ENCODE measurements at regions not wholly inside any gene's neighbourhood (a gene's known extent, or its start where the extent isn't known, plus 50 kb on each side); places are given as distances from the start of the nearest gene placed in this dataset.

DNA sequence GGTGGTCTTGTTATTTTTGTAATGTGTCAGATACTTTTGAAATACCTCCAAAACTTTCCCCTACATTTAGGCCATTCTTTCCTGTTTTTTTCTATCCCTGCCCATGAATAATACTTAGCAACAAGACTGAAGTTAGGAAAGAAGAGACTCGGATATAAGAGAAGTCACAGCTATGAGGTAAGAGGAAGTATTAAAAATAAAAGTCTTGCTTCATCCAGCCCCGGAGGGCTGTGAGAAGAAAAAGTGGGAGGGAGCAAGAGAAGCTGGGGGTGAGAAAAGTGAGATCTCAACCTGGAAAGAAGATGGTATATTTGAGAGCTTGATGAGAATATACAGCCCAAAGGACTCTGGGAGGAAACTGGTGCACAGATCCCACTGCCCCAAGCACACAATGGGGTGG is 213.5 kb upstream of the CDIN1 start:
- DNase-seq, result no peak

DNA sequence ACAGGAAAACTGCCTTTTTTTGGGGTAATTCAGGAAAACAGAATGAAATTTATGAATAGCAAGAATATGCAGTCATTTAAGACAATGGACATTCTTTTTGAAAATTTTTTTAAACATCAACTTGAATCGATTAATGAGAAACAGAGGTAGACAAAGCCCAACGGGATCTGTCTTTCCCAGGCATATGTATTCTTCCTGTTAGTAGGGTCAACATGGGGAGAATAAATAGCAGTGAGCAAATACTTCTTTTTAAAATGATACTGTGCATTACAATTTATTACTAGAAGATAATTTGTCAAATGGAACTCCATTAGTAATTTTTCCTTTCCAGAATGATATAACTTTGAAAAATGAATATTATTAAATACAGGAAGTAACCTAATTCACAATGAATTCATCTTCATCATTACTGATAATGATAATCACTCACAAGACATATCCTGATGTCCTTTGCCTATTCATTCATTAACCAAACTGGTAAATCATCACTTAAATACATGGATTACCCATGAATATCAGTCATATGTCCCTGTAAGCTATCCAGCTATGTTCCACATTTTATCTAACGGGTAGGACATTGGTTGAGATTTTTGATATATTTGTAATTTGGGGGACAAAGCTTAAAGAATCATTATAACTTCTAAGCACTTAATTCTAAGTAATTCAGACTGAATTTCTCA is 209.2 kb upstream of the CDIN1 start:
- DNase-seq, result no peak

DNA sequence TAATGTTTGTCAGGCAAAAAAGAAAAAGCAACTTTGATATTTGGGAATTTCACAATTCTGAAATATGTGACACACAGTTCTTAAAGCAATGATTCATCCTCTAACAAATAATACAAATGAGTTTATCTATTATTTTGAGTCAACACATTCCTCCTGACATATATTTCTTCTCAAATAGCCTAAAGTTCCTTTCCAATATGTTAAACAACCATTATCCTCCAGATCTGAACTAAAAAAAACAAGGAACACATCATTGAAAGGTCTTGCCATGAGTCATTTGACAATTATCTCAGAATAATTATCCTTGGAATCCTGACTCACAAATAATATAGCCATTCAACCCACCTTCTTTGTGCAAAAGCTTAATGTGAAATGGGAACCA is 208.7 kb upstream of the CDIN1 start:
- peak in 1 of 2 experiments; percentile 3 for DNase-seq

DNA sequence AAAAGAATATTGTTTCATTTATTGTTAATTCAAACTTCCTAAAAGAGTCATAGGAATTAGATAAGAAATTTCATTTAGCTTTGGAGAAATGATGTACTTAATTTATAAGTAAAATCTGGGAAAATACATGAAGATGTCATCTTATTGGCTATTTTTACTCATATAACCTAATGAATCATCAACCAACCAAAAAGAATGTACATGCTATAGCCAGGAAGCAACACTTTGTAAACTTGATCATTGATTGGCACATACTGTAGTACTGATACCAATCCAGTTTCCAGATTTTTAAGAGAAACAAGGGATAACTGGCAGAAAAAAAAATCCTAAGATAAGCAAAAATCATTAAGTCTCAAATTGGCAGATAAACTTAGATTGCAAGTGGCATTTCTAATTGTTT is 207.9 kb upstream of the CDIN1 start:
- no peak for DNase-seq

DNA sequence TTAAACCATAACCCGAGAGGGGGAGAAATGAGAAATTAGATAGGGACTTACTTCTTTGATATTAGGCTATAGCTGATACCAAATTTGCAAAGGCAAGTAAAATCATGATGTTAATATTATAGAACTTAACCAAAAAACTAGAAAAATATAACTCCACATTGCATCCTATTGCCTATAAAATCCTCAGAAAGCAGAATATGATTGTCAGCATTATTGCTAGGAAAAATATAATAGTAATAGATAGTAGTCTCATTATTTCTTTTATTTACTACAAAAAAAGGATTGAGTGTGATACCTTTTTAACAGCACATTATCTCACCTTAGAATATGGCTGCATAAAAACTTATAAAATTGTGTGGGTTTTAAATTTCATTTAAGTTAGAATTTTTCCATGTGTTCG is 206.5 kb upstream of the CDIN1 start:
- no peak for DNase-seq

DNA sequence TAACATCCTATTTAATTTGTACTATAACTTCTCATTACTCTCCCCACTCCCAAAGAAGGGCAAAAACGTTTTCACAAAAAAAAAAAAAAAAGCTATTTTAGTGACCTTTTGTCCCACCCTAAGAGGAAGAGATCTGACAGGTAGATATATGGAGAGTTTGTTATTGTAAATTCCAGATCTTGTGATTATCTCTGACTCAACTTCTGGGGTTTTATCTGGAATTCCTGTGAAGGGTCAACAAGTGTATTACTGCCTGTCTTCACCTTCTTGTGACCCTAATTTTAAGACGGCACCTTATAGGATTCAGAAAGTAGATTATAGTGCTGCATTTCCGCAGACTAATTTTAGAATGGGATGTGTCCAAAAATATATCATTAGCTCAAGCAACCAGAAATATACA is 205.9 kb upstream of the CDIN1 start:
- no peak for DNase-seq

DNA sequence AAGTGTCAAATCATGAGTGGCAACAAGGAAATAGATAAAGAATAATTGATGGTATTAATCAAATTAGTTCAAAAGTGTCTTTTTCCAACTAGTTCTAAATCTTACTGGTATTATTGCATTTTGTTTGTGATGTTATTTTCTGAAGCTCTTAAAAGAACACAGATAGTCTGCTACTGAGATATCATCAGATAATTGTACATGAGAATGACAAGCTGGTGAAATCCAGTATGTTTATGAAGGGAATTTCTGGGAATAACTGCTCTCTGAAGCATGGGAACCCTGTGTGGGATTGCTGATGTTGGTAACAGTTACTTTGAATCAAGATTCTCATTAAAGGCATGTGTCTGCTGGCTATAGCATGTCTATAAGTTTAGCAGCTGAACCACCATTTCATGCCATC is 190.3 kb upstream of the CDIN1 start:
- DNase-seq, result no peak

DNA sequence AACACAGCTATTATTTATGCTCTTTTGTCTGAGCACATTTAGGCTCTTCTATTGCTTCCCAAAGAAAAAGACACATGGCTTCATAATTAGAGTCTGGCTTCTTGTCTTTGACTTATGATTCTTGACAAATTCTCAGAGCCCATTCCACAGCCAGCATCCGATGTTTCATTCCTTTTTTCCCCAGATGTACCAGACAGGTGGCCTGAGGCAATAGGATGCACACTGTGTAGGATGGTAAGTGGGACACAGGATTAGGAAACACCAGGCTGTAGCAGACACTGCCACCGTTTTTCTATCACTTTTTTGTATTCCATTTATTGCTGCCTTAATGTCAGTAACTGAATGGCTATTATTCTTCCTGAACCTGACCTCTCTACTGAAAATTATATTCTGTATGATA is 188.9 kb upstream of the CDIN1 start:
- DNase-seq, result no peak

DNA sequence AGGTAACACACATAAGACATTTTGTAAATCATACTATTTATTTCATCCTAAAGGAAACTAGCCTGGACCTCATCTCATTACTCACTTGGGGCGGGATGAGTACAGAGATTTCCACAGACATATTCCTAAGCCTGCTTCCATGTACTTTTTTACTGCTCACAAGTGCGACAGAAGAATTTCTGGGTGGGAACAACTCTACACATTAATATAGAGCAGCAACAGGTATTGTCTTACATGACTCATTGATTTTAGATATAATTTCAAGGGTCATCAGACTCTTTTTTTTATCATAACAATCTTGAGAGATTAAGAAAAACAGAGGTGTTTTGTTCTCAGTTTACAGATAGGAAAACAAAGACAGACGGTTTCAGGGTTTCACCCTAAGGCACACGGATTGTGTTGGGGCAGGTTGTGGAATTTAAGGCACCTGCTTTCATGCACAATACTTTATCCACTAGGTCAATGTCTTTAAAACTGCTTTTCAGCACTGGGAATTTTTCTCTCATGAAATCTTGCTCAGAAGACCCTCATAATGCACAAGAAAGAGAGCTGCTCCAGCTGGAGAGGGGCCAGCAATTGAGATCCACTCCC is 186.7 kb upstream of the CDIN1 start:
- DNase-seq, result no peak

DNA sequence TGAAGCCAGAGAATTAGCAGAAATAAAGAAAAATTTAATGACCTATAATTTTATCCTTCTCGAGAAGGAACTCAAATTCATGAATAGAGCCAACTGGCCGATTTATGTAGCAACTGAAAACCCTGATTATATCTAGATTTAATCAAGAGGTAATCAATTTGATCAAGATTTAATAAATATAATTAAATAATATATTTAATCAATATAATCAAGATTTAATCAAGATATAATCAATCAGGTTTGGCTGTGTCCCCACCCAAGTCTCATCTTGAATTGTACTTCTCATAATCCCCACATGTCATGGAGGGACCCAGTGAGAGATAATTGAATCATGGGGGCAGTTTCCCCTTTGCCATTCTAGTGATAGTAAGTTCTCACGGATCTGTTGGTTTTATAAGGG is 181.2 kb upstream of the CDIN1 start:
- DNase-seq, result no peak

DNA sequence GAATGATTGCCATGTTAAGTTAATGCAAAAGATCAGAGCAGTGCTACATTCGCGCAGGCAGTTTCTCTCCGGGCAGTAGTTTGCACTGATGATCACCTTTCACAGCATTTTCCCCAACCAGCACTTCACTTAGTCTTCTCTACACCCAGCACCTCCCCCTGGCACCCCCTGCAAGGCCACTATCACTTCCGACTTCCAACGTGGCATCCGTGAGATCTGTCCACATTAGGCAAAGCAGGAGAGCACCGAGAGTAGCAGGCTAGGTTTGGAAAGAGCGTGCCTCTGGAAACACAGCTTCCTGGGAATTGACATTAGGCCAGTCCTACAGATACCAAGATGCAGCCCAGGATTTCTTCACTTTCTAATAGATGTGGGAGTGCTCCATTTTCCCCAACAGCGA is 180.2 kb upstream of the CDIN1 start:
- no peak for DNase-seq

DNA sequence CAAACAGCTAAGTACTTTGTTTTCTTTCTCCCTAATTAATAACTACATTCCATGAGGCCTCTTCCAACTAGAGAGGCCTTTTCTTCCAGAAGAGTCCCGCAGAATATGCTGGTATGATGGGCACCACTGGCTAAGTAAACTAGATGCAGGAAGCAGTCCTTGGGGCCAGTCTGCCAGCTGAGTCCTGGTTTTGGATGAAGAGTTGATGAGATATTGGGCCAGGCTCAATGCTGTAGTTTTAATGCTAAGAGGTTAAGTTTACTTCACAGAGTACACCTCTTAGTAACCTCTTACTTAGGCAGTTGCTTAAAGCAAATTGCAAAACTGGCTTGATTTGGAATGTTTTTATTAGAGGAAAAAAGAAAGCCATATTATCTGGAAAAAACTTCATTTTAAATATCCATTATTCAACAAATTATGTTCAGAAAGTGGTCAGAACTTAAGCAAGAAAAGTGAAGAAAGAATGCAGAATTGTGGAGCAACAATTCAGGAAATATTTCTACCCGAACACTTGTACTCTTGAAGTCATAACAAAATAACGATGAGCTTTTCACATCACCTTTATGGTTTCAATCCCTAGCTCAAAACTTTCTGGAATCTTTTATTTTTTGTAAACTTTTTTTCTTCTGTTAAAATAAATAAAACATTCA is 178.4 kb upstream of the CDIN1 start:
- DNase-seq, result no peak

DNA sequence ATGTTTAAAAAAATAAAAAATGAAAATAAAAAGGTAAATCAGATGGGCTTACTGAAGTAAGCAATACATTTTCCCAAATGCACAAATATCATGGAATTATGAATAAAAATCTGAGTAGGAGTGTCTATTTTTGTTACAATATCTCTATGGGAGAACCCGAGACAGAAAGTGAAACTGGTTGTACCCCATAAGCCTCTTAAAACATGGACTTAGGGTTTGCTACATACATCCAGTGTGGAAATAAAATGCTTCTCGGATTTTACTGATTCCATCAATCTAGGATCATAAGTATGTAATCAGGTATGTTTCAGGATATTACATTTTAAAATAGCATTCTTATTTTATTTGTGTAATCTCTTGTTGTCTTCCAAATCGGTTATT is 177.8 kb upstream of the CDIN1 start:
- no peak for DNase-seq

DNA sequence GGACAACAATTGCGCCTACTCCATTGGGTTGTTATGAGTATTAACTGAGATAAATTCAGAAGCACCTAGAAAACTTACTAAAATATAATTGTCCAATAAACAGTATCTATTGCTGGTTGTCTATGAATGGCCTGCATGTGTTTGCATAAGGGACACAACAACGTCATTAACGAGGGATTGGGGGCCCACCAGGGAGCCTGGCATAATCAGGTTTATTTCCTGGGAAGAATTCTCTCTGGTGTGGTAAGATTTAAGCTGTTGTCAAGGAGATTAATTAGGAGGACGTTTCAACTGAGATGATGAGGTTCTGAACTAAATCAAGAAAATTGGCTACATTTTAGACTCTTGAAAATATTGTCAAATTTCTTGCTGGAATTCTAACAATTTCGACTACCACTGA is 176.1 kb upstream of the CDIN1 start:
- DNase-seq, result no peak

DNA sequence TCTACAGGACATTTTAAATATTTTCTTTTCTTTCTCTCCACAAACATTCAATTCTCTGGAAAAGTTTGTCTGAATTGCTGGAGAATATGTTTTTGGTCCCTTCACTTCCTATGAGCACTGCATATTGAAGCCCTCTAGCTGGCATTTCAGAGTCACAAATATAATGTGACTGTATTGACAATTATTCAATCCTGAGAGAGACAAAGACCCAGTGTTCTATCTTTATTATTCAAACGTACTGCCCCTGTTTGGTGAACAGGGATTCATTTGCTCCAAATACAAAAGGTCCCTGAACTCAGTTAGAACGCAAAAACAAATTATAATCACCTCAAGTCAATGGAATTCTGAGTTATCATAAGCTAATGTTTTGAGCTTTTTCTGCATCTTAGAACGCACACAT is 173.1 kb upstream of the CDIN1 start:
- no peak for DNase-seq

DNA sequence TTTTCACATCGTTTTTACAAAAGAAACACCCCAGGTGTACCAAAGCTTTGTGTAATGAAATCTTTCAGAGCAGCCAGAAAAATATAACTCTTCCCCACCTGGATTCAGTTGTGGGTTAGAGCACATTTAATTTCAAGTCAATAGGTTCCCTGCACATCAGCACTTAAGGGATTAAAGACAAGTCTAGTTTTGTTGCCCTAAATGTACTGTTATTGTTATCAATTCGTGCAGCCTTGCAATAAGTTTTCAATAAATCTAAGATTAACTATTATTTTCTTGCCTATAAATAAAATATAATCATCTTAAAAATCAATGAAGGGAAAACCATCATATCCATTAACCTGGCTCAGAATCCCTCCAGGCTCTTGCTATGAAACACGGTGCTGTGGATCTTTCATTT is 172.5 kb upstream of the CDIN1 start:
- no peak for DNase-seq

DNA sequence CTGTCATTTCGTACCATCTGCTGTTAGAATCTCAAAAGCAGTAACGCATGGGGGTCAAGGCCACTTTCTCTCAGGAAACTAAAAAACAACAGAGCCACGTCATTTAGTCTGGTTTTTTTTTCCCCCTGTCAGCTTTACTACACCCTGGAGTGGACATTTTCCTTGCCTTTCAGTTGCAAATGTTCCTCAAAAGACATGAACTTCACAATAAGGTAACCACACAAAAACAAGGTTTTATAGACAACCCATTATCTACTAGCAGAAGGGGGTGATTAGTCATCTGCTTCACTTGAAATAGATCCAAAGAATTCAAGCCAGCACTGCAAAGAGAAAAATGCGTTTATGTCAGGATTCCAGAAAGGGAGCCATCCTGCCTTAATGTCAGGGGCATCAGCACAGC is 171.8 kb upstream of the CDIN1 start:
- DNase-seq, result no peak

DNA sequence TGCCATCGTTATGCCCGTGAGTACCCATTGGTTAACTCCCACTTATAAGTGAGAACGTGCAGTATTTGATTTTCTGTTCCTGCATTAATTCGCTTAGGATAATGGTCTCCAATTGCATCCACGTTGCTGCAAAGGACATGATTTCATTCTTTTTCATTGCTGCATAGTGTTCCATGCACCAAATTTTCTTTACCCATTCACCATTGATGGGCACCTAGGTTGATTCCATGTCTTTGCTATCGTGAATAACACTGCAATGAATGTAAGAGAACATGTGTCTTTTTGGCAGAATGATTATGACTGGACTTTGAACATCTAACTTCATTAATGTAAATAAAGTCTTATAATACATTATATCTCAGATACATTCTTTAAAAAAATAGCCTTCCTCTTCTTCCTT is 169.6 kb upstream of the CDIN1 start:
- no peak for DNase-seq

DNA sequence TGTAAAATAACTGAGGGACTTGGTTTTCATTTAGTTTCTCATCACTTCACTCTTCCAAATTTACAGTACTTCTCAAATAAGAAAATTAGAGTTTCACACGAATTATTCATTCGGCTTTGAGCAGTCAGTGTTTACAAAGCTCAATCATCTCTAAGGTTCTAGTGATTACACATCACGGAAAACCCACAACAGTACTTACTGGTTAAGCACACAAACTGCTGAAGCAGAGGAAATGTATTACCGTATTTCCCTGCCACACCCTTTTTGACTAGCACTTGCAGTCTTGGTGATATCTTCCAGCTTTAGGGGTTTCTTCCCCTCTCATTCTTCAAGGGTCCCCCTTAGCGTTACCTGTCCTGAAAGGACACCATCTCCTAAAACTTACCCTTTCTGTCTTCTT is 164.8 kb upstream of the CDIN1 start:
- DNase-seq, result no peak

DNA sequence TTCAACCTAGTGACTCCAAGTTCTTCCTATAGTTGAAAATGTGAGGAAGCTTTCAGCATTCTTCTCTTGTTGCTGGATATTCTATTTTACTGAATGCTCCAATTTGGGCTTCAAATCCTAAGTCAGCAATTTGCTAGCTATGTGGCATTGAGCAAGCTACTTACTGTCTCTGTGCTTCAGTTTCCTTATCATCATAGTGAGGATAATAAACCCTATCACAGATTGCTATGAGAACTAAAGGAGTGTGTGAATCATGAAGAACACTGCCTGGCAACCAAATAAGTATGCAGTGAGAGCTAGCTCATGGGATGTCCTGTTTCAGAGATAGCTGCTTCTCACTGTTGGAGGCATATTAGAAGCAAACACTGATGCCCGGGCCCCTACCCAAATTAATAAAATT is 163.8 kb upstream of the CDIN1 start:
- DNase-seq, result no peak

DNA sequence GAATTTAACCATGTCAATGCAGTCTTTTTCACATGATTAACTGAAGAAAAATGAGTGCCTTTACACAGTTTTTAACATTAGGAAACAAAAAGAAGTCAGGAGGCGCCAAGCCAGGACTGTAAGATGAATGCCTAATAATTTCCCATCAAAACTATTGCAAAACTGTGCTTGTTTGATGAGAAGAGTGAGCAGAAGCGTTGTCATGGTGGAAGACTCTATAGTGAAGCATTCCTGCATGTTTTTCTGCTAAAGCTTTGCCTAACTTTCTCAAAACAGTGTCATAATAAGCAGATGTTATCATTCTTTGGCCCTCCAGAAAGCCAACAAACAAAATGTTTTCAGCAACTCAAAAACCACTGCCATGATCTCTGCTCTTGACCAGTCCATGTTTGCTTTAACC is 156.8 kb upstream of the CDIN1 start:
- DNase-seq, result no peak

DNA sequence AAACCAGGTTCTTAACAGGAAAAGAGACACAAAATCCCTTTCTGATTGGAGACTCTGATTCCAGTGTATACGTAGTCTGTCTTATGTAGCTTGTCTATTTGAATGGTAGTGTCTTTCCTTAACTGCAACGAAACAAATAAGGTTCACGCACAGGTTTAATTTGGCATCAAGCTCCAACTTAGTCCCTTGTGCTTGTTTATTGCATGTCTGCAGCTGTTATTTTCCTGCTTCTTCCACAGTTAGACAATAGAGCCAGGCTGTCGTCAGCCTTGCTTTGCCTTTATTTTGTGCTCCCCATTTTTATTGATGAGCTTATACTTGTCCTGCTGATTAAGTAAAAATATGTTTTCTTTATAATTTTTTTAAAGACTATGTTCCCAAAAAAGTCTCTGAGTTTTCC is 152.7 kb upstream of the CDIN1 start:
- DNase-seq, result no peak

DNA sequence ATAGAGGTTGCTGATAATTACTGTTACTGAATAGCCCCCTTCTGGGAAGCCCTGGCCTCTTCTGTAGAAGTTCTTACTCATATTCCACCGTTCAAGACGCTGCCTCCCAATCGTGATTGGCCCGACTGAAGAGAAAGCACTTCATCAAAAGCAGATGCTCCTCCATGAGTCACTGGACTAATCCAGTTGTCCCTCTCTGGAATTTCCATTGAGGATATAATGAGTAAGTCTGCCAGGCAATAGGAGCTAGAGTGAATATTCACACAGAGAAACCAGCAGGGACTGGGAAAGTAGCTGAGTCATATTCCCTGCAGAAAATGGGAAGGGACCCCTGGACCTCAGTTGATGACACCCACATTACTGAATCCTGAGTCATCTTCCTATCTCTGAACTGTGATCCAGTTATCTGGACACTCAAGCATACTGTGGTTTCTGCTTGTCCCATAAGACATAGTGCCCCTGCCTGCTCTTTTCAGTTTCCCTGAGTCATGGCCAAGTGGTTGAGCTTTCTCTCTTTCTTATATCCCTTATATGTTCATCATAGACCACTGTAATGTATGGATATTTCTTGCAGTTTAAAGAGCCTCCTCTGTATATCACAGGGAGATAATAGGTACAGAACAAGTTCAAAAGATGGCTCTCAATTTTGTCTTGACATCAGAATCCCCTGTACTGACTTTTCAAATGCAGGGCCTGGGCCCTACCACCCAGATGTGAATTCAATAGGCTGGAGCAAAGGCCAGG is 151.2 kb upstream of the CDIN1 start:
- DNase-seq, result no peak

DNA sequence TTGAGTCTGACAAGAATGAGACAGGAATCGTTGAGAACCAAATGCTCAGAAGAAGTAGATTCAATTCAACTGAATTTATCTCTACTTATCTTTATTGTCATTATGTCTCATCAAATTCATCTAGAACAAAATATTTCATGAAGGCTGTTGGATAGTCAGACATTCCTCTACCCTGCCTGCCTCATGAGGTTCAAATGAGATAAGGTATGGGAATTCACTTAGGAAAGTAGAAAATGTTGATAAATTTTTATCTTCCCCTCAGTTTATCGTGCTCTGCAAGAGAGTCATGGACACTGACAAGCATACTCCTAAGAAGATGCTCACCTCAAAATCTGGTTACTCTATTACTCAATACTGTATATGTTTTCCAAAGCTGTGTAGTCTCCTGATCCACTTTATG is 149.7 kb upstream of the CDIN1 start:
- DNase-seq, result no peak

Data from NCI-H1930 (cell line).